Smooth muscle cell (in vitro differentiated cells): ENCODE measurements at regions not wholly inside any gene's neighbourhood (a gene's known extent, or its start where the extent isn't known, plus 50 kb on each side); places are given as distances from the start of the nearest gene placed in this dataset.

ENCODE experiments used
- DNase-seq: peaks from one replicate; lab custom pipeline; 2025; ENCODE audit not compliant: unreplicated experiment; lab: John Stamatoyannopoulos, UW
- H2AFZ ChIP-seq: fragments of 200-600 bp; sonication (generic); 2 replicates; pipeline ENCODE4 v1.6.0; 2016; ENCODE audit warnings: antibody characterized with exemption, low read depth, mild to moderate bottlenecking
- H3F3A ChIP-seq: fragments of 200-600 bp; sonication (generic); 2 replicates; pipeline ENCODE4 v1.6.0; 2017; ENCODE audit warnings: antibody characterized with exemption, low read depth
- H3K27ac ChIP-seq: fragments of 200-600 bp; sonication (generic); 2 replicates; pipeline ENCODE4 v1.5.1; 2016; ENCODE audit warnings: low read depth, mild to moderate bottlenecking
- H3K27me3 ChIP-seq: fragments of 200-600 bp; sonication (generic); 2 replicates; pipeline ENCODE4 v1.6.1; 2016; ENCODE audit warnings: low read depth, mild to moderate bottlenecking
- H3K36me3 ChIP-seq: fragments of 200-600 bp; sonication (generic); 2 replicates; pipeline ENCODE4 v1.5.1; 2016; ENCODE audit warnings: low read depth
- H3K4me1 ChIP-seq: fragments of 200-600 bp; sonication (generic); 2 replicates; pipeline ENCODE4 v1.5.1; 2016; ENCODE audit warnings: low read depth
- H3K4me2 ChIP-seq: fragments of 200-600 bp; sonication (generic); 2 replicates; pipeline ENCODE4 v1.6.0; 2016; ENCODE audit warnings: mild to moderate bottlenecking
- H3K4me3 ChIP-seq: fragments of 200-600 bp; sonication (generic); 2 replicates; pipeline ENCODE4 v1.5.1; 2016; ENCODE audit warnings: mild to moderate bottlenecking
- H3K79me2 ChIP-seq: fragments of 200-600 bp; sonication (generic); 2 replicates; pipeline ENCODE4 v1.6.0; 2016; ENCODE audit warnings: low read depth, mild to moderate bottlenecking
- H3K9ac ChIP-seq: fragments of 200-600 bp; sonication (generic); 2 replicates; pipeline ENCODE4 v1.6.0; 2016; ENCODE audit warnings: low read depth
- H3K9me3 ChIP-seq: fragments of 200-600 bp; sonication (generic); replicated peaks from 2 replicates; pipeline ENCODE4 v1.5.1; 2016; ENCODE audit warnings: low read depth
- H4K20me1 ChIP-seq: fragments of 200-600 bp; sonication (generic); 2 replicates; pipeline ENCODE4 v1.6.0; 2016; ENCODE audit warnings: low read depth
- CTCF ChIP-seq: fragments of 200-600 bp; sonication (generic); IDR thresholded peaks from 2 replicates; pipeline ENCODE4 v1.5.1; 2017; ENCODE audit warnings: borderline replicate concordance, mild to moderate bottlenecking, antibody characterized with exemption; ENCODE audit not compliant: insufficient read depth, poor library complexity, severe bottlenecking
- WGBS: methylation state at CpG from one replicate; pipeline ENCODE4 v1.1.7; 2016; ENCODE audit warnings: low lambda C conversion rate; 5-methylcytosine and 5-hydroxymethylcytosine counted together

GRCh38 chr11:23653071-23653675 is 792.9 kb upstream of the CCDC179 start:
- 98% methylated on average over 27 of the region's 33 CpGs for WGBS
- Histone ChIP-seq H3K4me3 (no peak overlapping the region), H3K36me3 (no peaks in the 10 kb centered on the region), H3K9me3 (no peaks in the 10 kb centered on the region), H3F3A (no peaks in the 10 kb centered on the region), H3K4me1 (no peaks in the 10 kb centered on the region), H3K4me2 (no peak overlapping the region), H4K20me1 (no peaks in the 10 kb centered on the region), H2AFZ (no peak overlapping the region), H3K27ac (no peak overlapping the region), H3K9ac (no peak overlapping the region), H3K27me3 (no peaks in the 10 kb centered on the region), H3K79me2 (no peaks in the 10 kb centered on the region)
- no peak for TF ChIP-seq CTCF
- DNase-seq, result no peak

GRCh38 chr11:23668324-23668723 is 808.0 kb upstream of the CCDC179 start:
- 96% methylated on average over 1 of the region's 1 CpG for WGBS
- no peaks in the 10 kb centered on the region for H4K20me1 ChIP-seq
- H3K4me2 ChIP-seq, result no peak overlapping the region
- no peaks in the 10 kb centered on the region for H3K27me3 ChIP-seq
- no peak for DNase-seq
- no peaks in the 10 kb centered on the region for H3F3A ChIP-seq
- H3K4me3 ChIP-seq, result no peak overlapping the region
- H3K9me3 ChIP-seq, result no peaks in the 10 kb centered on the region
- no peaks in the 10 kb centered on the region for H3K79me2 ChIP-seq
- no peak for TF ChIP-seq CTCF
- no peak overlapping the region for H3K27ac ChIP-seq
- H3K4me1 ChIP-seq, result no peaks in the 10 kb centered on the region
- no peak overlapping the region for H3K9ac ChIP-seq
- no peaks in the 10 kb centered on the region for H3K36me3 ChIP-seq
- H2AFZ ChIP-seq, result no peak overlapping the region

- TF ChIP-seq CTCF, result no peak
- Histone ChIP-seq H3K36me3 (no peaks in the 10 kb centered on the region), H3K4me2 (no peak overlapping the region), H3K27me3 (no peaks in the 10 kb centered on the region), H4K20me1 (no peaks in the 10 kb centered on the region), H3K9ac (no peak overlapping the region), H2AFZ (no peak overlapping the region), H3F3A (no peaks in the 10 kb centered on the region), H3K4me3 (no peak overlapping the region), H3K79me2 (no peaks in the 10 kb centered on the region), H3K4me1 (no peaks in the 10 kb centered on the region), H3K27ac (no peak overlapping the region), H3K9me3 (no peaks in the 10 kb centered on the region)
- no peak for DNase-seq
- WGBS, result 66% methylated on average over 1 of the region's 1 CpG
These were observed 813.1 kb upstream of the CCDC179 start for GRCh38 chr11:23673366-23673765.

DNA sequence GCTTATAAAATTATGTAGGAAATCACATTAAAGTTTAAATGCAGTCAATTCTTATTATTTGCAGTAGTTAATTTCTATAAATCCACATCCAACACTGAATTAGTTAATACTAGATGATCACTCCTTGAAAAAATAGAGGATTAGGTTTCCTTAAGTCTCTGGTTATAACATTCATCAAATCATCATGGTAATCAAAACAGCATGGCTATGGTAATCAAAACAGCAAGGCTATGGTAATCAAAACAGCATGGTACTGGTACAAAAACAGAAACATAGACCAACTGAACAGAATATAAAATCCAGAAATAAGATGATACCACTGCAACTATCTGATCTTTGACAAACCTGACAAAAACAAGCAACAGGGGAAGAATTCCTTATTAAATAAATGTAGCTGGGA is 814.6 kb upstream of the CCDC179 start:
- H3K4me3 ChIP-seq, result no peak overlapping the region
- H3K27me3 ChIP-seq, result no peaks in the 10 kb centered on the region
- TF ChIP-seq CTCF, result no peak
- H3K27ac ChIP-seq, result no peak overlapping the region
- no peaks in the 10 kb centered on the region for H3F3A ChIP-seq
- H2AFZ ChIP-seq, result no peak overlapping the region
- no peak overlapping the region for H3K9ac ChIP-seq
- H3K79me2 ChIP-seq, result no peaks in the 10 kb centered on the region
- no peaks in the 10 kb centered on the region for H3K4me1 ChIP-seq
- H3K36me3 ChIP-seq, result no peaks in the 10 kb centered on the region
- no peaks in the 10 kb centered on the region for H4K20me1 ChIP-seq
- DNase-seq, result no peak
- H3K9me3 ChIP-seq, result no peaks in the 10 kb centered on the region
- H3K4me2 ChIP-seq, result no peak overlapping the region
